ENCODE measurements at regions not wholly inside any gene's neighbourhood (a gene's known extent, or its start where the extent isn't known, plus 50 kb on each side); places are given as distances from the start of the nearest gene placed in this dataset.
"Not testable (repeated sequence)": the region's sequence is repeated elsewhere in the genome, so short reads cannot be mapped to it uniquely, and the experiment has no call there.

GRCh38 chr11:109706945-109707344 is 285.0 kb downstream of the C11orf87 start:
- no peak for TF ChIP-seq CTCF (conservative IDR thresholded peaks at IDR 0.05; ENCODE audit: control insufficient read depth, insufficient read depth, low read depth, low read length)
- no peak overlapping the region for H3K4me3 ChIP-seq (ENCODE audit: control insufficient read depth, low read depth, low read length)
- DNase-seq (ENCODE audit: low read depth), result no peak

GRCh38 chr11:109707411-109707810 is 285.4 kb downstream of the C11orf87 start:
- DNase-seq (ENCODE audit: low read depth), result no peak
- no peak for TF ChIP-seq CTCF (conservative IDR thresholded peaks at IDR 0.05; ENCODE audit: control insufficient read depth, insufficient read depth, low read depth, low read length)
- no peak overlapping the region for H3K4me3 ChIP-seq (ENCODE audit: control insufficient read depth, low read depth, low read length)

GRCh38 chr11:109708184-109708583 is 286.2 kb downstream of the C11orf87 start:
- H3K4me3 ChIP-seq (ENCODE audit: control insufficient read depth, low read depth, low read length), result no peak overlapping the region
- DNase-seq (ENCODE audit: low read depth), result no peak
- TF ChIP-seq CTCF (conservative IDR thresholded peaks at IDR 0.05; ENCODE audit: control insufficient read depth, insufficient read depth, low read depth, low read length), result no peak

- not testable (repeated sequence) for H3K4me3 ChIP-seq (ENCODE audit: control insufficient read depth, low read depth, low read length); DNase-seq (ENCODE audit: low read depth)
Observed at GRCh38 chr11:109714444-109714843, 292.5 kb downstream of the C11orf87 start.

GRCh38 chr11:109715424-109715823 is 293.4 kb downstream of the C11orf87 start:
- not testable (repeated sequence) for DNase-seq (ENCODE audit: low read depth); H3K4me3 ChIP-seq (ENCODE audit: control insufficient read depth, low read depth, low read length)

GRCh38 chr11:109726061-109726460 is 304.1 kb downstream of the C11orf87 start:
- DNase-seq (ENCODE audit: low read depth), result no peak
- no peak for TF ChIP-seq CTCF (conservative IDR thresholded peaks at IDR 0.05; ENCODE audit: control insufficient read depth, insufficient read depth, low read depth, low read length)

GRCh38 chr11:109728056-109728455 is 306.1 kb downstream of the C11orf87 start:
- no peak for TF ChIP-seq CTCF (conservative IDR thresholded peaks at IDR 0.05; ENCODE audit: control insufficient read depth, insufficient read depth, low read depth, low read length)
- DNase-seq (ENCODE audit: low read depth), result no peak
- H3K4me3 ChIP-seq (ENCODE audit: control insufficient read depth, low read depth, low read length), result no peak overlapping the region

More at GRCh38 chr11:109726061-109726460, 304.1 kb downstream of the C11orf87 start:
- H3K4me3 ChIP-seq (ENCODE audit: control insufficient read depth, low read depth, low read length), result no peak overlapping the region

- H3K4me3 ChIP-seq (ENCODE audit: control insufficient read depth, low read depth, low read length), result no peak overlapping the region
- TF ChIP-seq CTCF (conservative IDR thresholded peaks at IDR 0.05; ENCODE audit: control insufficient read depth, insufficient read depth, low read depth, low read length), result no peak
- DNase-seq (ENCODE audit: low read depth), result no peak
Observed at GRCh38 chr11:109729761-109730160, 307.8 kb downstream of the C11orf87 start.

Measured in fibroblast of mammary gland (primary cell).